ENCODE measurements at regions not wholly inside any gene's neighbourhood (a gene's known extent, or its start where the extent isn't known, plus 50 kb on each side); places are given as distances from the start of the nearest gene placed in this dataset.

DNA sequence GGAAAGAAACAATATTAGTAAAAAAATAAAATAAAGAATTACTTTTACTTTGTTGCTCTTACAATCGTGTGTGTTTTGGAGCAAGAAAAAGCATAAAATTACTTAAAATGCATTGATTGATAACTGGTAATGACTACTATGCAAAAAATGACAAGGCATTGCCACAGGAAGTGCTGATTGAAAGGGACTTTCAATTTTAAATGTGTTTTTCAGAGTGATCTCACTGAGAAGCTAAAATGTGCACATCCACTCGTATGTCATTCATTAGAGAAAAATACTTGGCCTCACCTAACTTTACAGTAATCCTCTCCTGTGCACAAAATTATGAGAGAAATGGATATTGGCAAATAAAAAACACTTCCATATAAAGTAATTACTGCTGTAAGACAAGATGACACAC, 934.9 kb downstream of the SLITRK6 start:
- Histone ChIP-seq H3K4ac (ENCODE audit: low read depth, low read length) (no peak overlapping the region), H4K8ac (ENCODE audit: low read depth in 2 of 2, low read length in 2 of 2) (no peak overlapping the region), H2AK5ac (ENCODE audit: low read depth, low read length) (no peak overlapping the region), H3K27ac (ENCODE audit: insufficient read depth, low read length) (no peak overlapping the region), H2BK20ac (ENCODE audit: low read depth, low read length) (no peak overlapping the region), H3K56ac (ENCODE audit: extremely low read depth, insufficient read depth, low read length) (no peak overlapping the region), H2BK15ac (ENCODE audit: low read depth, low read length) (no peak overlapping the region), H4K20me1 (ENCODE audit: insufficient read depth, low read length) (no peaks in the 10 kb centered on the region), H2AK9ac (replicated peaks; ENCODE audit: low read depth, low read length, poor library complexity) (no peak overlapping the region), H2AFZ (replicated peaks; ENCODE audit: low read length, poor library complexity) (no peak overlapping the region), H3K79me1 (ENCODE audit: low read depth in 1 of 2, low read length in 2 of 2) (no peaks in the 10 kb centered on the region), H3K18ac (ENCODE audit: low read depth, low read length) (no peak overlapping the region), H3K9me3 (ENCODE audit: control insufficient read depth, insufficient read depth, low read length) (no peaks in the 10 kb centered on the region), H3K4me2 (ENCODE audit: low read depth, low read length) (no peak overlapping the region), H3K23ac (ENCODE audit: low read depth, low read length) (no peak overlapping the region), H4K91ac (ENCODE audit: insufficient read depth, low read depth, low read length) (no peak overlapping the region), H3K9me1 (ENCODE audit: insufficient read depth, low read length) (no peaks in the 10 kb centered on the region), H3K4me1 (ENCODE audit: control insufficient read depth, insufficient read depth, low read length) (no peaks in the 10 kb centered on the region), H2BK120ac (ENCODE audit: low read depth, low read length) (no peak overlapping the region), H4K5ac (ENCODE audit: low read depth, low read length) (no peak overlapping the region), H3K27me3 (ENCODE audit: control insufficient read depth, insufficient read depth, low read length) (no peaks in the 10 kb centered on the region), H3K14ac (replicated peaks; ENCODE audit: low read depth, low read length) (no peak overlapping the region), H2BK5ac (ENCODE audit: low read depth, low read length, poor library complexity, severe bottlenecking) (no peak overlapping the region), H3K4me3 (ENCODE audit: insufficient read depth, low read depth, low read length) (no peak overlapping the region), H3K36me3 (ENCODE audit: control insufficient read depth, insufficient read depth, low read length) (no peaks in the 10 kb centered on the region), H3K9ac (ENCODE audit: low read depth, low read length) (no peak overlapping the region)
- dilution Hi-C loops (cut with HindIII; ENCODE audit: low sequenced_read_pairs, unreplicated experiment) = no loop called here
- ATAC-seq (ENCODE audit: low read depth) (no peak), DNase-seq (no peak)
- CTCF ChIA-PET = no interaction called here
- TF ChIP-seq ELK1 (IDR thresholded peaks at IDR 0.05; ENCODE audit: borderline replicate concordance, low read depth, low read length) (no peak), USF2 (IDR thresholded peaks at IDR 0.05; ENCODE audit: low read depth, low read length) (no peak), RCOR1 (IDR thresholded peaks at IDR 0.05; ENCODE audit: insufficient replicate concordance, low read length) (no peak), POLR2A (IDR thresholded peaks at IDR 0.05; ENCODE audit: low read depth, low read length) (no peak), CHD1 (IDR thresholded peaks at IDR 0.05; ENCODE audit: low read depth, low read length) (no peak), MAZ (IDR thresholded peaks at IDR 0.05; ENCODE audit: borderline replicate concordance, low read depth, low read length) (no peak), MXI1 (IDR thresholded peaks at IDR 0.05; ENCODE audit: borderline replicate concordance, low read depth, low read length) (no peak), MAFK (IDR thresholded peaks at IDR 0.05; ENCODE audit: low read depth, low read length) (no peak), BHLHE40 (IDR thresholded peaks at IDR 0.05; ENCODE audit: low read depth, low read length) (no peak), FOS (IDR thresholded peaks at IDR 0.05; ENCODE audit: low read depth, low read length) (no peak), RFX5 (IDR thresholded peaks at IDR 0.05; ENCODE audit: low read depth, low read length) (no peak), RAD21 (IDR thresholded peaks at IDR 0.05; ENCODE audit: low read length) (no peak), CEBPB (IDR thresholded peaks at IDR 0.05; ENCODE audit: low read depth, low read length) (no peak), SMC3 (IDR thresholded peaks at IDR 0.05; ENCODE audit: low read depth, low read length) (no peak), CTCF (conservative IDR thresholded peaks at IDR 0.05; ENCODE audit: low read depth, low read length) (no peak), NFE2L2 (IDR thresholded peaks at IDR 0.05; ENCODE audit: low read depth, low read length) (no peak)
- no CpG with 5 or more reads among the region's 2 CpGs for WGBS, 2 experiments (ENCODE audit: extremely low coverage in 2 of 2, insufficient read length in 1 of 2)
- intact Hi-C loops (cut with micrococcal nuclease) = no loop called here
- BruUV-seq (replicated peaks) = no TSS peak
- POLR2A ChIA-PET (ENCODE audit: unreplicated experiment) = no interaction called here
- in situ Hi-C loops (cut with MboI; ENCODE audit: low sequenced_read_pairs) = no loop called here

All from IMR-90 (cell line).